ENCODE measurements at regions not wholly inside any gene's neighbourhood (a gene's known extent, or its start where the extent isn't known, plus 50 kb on each side); places are given as distances from the start of the nearest gene placed in this dataset.
"Not testable (repeated sequence)": the region's sequence is repeated elsewhere in the genome, so short reads cannot be mapped to it uniquely, and the experiment has no call there.

GRCh38 chr10:125521721-125522680 lies 161.0 kb downstream of the TEX36 start:
- DNase-seq: peak; percentile 81
- in situ Hi-C loops (cut with MboI; ENCODE audit: low pct_unique_long_range_greater_than_20kb, low sequenced_read_pairs): no loop called here

GRCh38 chr10:125520968-125521367 lies 162.0 kb downstream of the TEX36 start:
- in situ Hi-C loops (cut with MboI; ENCODE audit: low pct_unique_long_range_greater_than_20kb, low sequenced_read_pairs): no loop called here
- DNase-seq: no peak

- in situ Hi-C loops (cut with MboI; ENCODE audit: low pct_unique_long_range_greater_than_20kb, low sequenced_read_pairs); DNase-seq: not testable (repeated sequence)
Observed at GRCh38 chr10:125518397-125518796, 164.6 kb downstream of the TEX36 start.

GRCh38 chr10:125515571-125515970 lies 167.4 kb downstream of the TEX36 start:
- DNase-seq: no peak
- in situ Hi-C loops (cut with MboI; ENCODE audit: low pct_unique_long_range_greater_than_20kb, low sequenced_read_pairs): no loop called here

- in situ Hi-C loops (cut with MboI; ENCODE audit: low pct_unique_long_range_greater_than_20kb, low sequenced_read_pairs): no loop called here
- DNase-seq: no peak
Observed at GRCh38 chr10:125514206-125515162, 168.5 kb downstream of the TEX36 start.

GRCh38 chr10:125513429-125514182 lies 169.4 kb downstream of the TEX36 start:
- in situ Hi-C loops (cut with MboI; ENCODE audit: low pct_unique_long_range_greater_than_20kb, low sequenced_read_pairs): no loop called here
- no peak for DNase-seq

GRCh38 chr10:125510998-125511397 lies 172.0 kb downstream of the TEX36 start:
- DNase-seq: no peak
- in situ Hi-C loops (cut with MboI; ENCODE audit: low pct_unique_long_range_greater_than_20kb, low sequenced_read_pairs): no loop called here

- in situ Hi-C loops (cut with MboI; ENCODE audit: low pct_unique_long_range_greater_than_20kb, low sequenced_read_pairs): no loop called here
- DNase-seq: no peak
Observed at GRCh38 chr10:125505648-125506047, 177.3 kb downstream of the TEX36 start.

GRCh38 chr10:125502276-125502675 lies 180.7 kb downstream of the TEX36 start:
- DNase-seq: no peak
- in situ Hi-C loops (cut with MboI; ENCODE audit: low pct_unique_long_range_greater_than_20kb, low sequenced_read_pairs): no loop called here

GRCh38 chr10:125495386-125495785 lies 187.6 kb downstream of the TEX36 start:
- in situ Hi-C loops (cut with MboI; ENCODE audit: low pct_unique_long_range_greater_than_20kb, low sequenced_read_pairs): no loop called here
- no peak for DNase-seq

GRCh38 chr10:125494651-125495239 lies 188.2 kb downstream of the TEX36 start:
- in situ Hi-C loops (cut with MboI; ENCODE audit: low pct_unique_long_range_greater_than_20kb, low sequenced_read_pairs): no loop called here

GRCh38 chr10:125491381-125491780 lies 191.6 kb downstream of the TEX36 start:
- in situ Hi-C loops (cut with MboI; ENCODE audit: low pct_unique_long_range_greater_than_20kb, low sequenced_read_pairs): no loop called here
- DNase-seq: no peak

More at GRCh38 chr10:125494651-125495239, 188.2 kb downstream of the TEX36 start:
- DNase-seq: no peak

- in situ Hi-C loops (cut with MboI; ENCODE audit: low pct_unique_long_range_greater_than_20kb, low sequenced_read_pairs): no loop called here
- no peak for DNase-seq
Observed at GRCh38 chr10:125489731-125490130, 193.2 kb downstream of the TEX36 start.

- in situ Hi-C loops (cut with MboI; ENCODE audit: low pct_unique_long_range_greater_than_20kb, low sequenced_read_pairs): no loop called here
- no peak for DNase-seq
Observed at GRCh38 chr10:125485665-125486064, 197.3 kb downstream of the TEX36 start.

GRCh38 chr10:125484035-125484732 lies 198.8 kb downstream of the TEX36 start:
- no peak for DNase-seq
- in situ Hi-C loops (cut with MboI; ENCODE audit: low pct_unique_long_range_greater_than_20kb, low sequenced_read_pairs): no loop called here

GRCh38 chr10:125482637-125483036 lies 200.3 kb downstream of the TEX36 start:
- DNase-seq: no peak
- in situ Hi-C loops (cut with MboI; ENCODE audit: low pct_unique_long_range_greater_than_20kb, low sequenced_read_pairs): no loop called here

GRCh38 chr10:125482108-125482507 lies 200.9 kb downstream of the TEX36 start:
- no peak for DNase-seq
- in situ Hi-C loops (cut with MboI; ENCODE audit: low pct_unique_long_range_greater_than_20kb, low sequenced_read_pairs): no loop called here

- in situ Hi-C loops (cut with MboI; ENCODE audit: low pct_unique_long_range_greater_than_20kb, low sequenced_read_pairs): no loop called here
- DNase-seq: no peak
Observed at GRCh38 chr10:125479059-125479458, 203.9 kb downstream of the TEX36 start.

Measured in KBM-7 (cell line).